Bronchial epithelial cell (primary cell): ENCODE measurements at regions not wholly inside any gene's neighbourhood (a gene's known extent, or its start where the extent isn't known, plus 50 kb on each side); places are given as distances from the start of the nearest gene placed in this dataset.
A peak's percentile ranks its signal among the peaks of the same experiment; 100 is the strongest.

Experiments used
- DNase-seq: peaks from one replicate; pipeline ENCODE4 v3.0.0-alpha.2; 2010; ENCODE audit warnings: low read depth
- FAIRE-seq: peaks from 2 replicates; lab custom pipeline; 2011; peaks lifted over from hg19 to GRCh38; lab: Jason Lieb, UNC
- H3K27me3 ChIP-seq: 2 replicates; pipeline ENCODE4 v1.5.1; 2011; ENCODE audit warnings: low read length; ENCODE audit not compliant: control insufficient read depth, insufficient read depth
- H3K36me3 ChIP-seq: 2 replicates; pipeline ENCODE4 v1.5.1; 2011; ENCODE audit warnings: low read length; ENCODE audit not compliant: control insufficient read depth, insufficient read depth
- H3K4me3 ChIP-seq: 2 replicates; pipeline ENCODE4 v1.5.1; 2011; ENCODE audit warnings: mild to moderate bottlenecking, low read depth, low read length, control low read depth
- TF ChIP-seq, protein P1 (sequence below): IDR thresholded peaks from 2 replicates; pipeline ENCODE4 v1.5.1; 2011; ENCODE audit warnings: mild to moderate bottlenecking, moderate library complexity, low read length, control low read depth, inconsistent platforms; ENCODE audit not compliant: insufficient read depth, severe bottlenecking

DNA sequence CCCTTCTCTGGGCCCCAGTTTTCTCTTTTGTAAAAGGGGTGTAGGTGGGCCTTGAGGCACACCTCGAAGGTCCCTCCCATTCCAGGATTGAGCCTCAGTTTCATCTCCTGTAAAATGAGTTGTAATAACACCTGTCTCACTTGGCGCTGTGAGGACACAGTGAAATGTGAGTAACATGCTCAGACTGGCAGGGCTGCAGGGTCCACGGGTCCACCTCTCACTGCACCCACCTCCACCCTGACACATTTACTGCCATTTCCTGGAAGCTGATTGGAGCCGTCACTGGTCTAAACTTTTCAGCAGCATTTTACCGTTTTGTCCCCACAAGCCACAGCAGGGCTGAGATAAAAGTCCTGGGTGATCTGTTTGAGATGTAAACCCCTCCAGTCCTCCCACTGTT lies 398.0 kb downstream of the PTPRU start:
- peak; percentile 26 for DNase-seq
- H3K27me3 ChIP-seq, result no peaks in the 10 kb centered on the region
- H3K36me3 ChIP-seq, result no peaks in the 10 kb centered on the region
- no peak overlapping the region for H3K4me3 ChIP-seq
- TF ChIP-seq, protein P1, sequence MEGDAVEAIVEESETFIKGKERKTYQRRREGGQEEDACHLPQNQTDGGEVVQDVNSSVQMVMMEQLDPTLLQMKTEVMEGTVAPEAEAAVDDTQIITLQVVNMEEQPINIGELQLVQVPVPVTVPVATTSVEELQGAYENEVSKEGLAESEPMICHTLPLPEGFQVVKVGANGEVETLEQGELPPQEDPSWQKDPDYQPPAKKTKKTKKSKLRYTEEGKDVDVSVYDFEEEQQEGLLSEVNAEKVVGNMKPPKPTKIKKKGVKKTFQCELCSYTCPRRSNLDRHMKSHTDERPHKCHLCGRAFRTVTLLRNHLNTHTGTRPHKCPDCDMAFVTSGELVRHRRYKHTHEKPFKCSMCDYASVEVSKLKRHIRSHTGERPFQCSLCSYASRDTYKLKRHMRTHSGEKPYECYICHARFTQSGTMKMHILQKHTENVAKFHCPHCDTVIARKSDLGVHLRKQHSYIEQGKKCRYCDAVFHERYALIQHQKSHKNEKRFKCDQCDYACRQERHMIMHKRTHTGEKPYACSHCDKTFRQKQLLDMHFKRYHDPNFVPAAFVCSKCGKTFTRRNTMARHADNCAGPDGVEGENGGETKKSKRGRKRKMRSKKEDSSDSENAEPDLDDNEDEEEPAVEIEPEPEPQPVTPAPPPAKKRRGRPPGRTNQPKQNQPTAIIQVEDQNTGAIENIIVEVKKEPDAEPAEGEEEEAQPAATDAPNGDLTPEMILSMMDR, result no peak
- FAIRE-seq, result no peak

DNA sequence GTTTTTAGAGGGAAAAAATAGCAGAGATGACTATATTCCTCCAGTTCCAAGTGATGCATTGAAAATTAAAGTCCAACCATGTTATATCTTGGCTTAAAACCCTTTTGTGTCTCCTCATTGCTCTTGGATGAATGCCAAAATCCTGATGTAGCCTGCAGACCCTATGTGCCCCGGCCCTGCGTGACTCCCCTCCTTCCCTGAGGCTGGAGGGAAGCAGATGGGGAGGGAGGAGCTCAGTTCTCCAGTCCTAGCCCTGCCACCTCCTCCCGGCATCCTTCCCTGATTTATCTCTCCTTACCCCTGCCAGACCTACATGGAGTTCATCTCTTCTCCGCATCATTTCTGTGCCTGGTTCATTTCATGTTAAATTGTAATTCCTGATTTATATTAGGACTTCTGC lies 397.4 kb downstream of the PTPRU start:
- no peak for FAIRE-seq
- H3K4me3 ChIP-seq, result no peak overlapping the region
- H3K36me3 ChIP-seq, result no peaks in the 10 kb centered on the region
- TF ChIP-seq, protein P1, result no peak
- DNase-seq, result no peak
- H3K27me3 ChIP-seq, result no peaks in the 10 kb centered on the region

DNA sequence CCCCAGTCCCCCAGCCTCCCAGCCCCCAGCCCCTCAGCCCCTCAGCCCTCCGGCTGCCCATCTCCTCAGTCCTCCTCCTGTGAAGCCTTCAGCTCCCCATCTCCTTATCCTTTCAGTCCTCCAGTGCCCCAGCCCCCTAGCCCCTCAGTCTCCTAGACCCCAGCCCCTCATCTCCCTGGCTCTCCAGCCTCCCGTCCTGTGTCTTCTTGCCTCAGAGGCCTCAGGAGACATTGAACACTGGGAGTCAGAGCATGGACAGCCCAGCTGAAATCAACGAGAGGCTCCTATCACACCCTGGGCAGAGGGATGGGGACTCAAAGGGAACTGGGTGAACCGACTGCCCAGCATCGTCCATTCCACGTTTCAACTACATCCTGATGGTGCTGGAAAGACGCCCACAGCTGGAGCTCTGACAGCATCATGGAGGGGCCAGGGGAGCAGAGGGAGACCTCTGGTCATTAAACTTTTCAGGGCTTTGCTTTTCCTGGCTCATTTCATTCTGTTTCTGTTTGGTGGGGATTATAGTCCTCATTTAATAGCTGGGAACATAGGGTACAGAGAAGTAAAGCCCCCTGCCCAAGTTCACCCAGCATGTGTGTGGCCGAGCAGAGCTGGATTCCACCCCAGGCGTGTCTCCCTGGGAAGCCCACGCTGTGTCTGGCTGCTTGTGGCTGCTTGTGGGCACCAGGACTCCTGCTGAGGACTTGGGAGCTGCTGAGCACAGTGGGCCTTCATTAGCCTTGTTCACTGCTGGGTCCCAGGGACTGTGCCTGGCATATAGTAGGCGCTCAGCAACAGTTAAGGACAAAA lies 396.7 kb downstream of the PTPRU start:
- H3K4me3 ChIP-seq, result no peak overlapping the region
- DNase-seq, result no peak
- no peaks in the 10 kb centered on the region for H3K27me3 ChIP-seq
- peak; percentile 77 for FAIRE-seq
- no peaks in the 10 kb centered on the region for H3K36me3 ChIP-seq
- TF ChIP-seq, protein P1, result no peak

DNA sequence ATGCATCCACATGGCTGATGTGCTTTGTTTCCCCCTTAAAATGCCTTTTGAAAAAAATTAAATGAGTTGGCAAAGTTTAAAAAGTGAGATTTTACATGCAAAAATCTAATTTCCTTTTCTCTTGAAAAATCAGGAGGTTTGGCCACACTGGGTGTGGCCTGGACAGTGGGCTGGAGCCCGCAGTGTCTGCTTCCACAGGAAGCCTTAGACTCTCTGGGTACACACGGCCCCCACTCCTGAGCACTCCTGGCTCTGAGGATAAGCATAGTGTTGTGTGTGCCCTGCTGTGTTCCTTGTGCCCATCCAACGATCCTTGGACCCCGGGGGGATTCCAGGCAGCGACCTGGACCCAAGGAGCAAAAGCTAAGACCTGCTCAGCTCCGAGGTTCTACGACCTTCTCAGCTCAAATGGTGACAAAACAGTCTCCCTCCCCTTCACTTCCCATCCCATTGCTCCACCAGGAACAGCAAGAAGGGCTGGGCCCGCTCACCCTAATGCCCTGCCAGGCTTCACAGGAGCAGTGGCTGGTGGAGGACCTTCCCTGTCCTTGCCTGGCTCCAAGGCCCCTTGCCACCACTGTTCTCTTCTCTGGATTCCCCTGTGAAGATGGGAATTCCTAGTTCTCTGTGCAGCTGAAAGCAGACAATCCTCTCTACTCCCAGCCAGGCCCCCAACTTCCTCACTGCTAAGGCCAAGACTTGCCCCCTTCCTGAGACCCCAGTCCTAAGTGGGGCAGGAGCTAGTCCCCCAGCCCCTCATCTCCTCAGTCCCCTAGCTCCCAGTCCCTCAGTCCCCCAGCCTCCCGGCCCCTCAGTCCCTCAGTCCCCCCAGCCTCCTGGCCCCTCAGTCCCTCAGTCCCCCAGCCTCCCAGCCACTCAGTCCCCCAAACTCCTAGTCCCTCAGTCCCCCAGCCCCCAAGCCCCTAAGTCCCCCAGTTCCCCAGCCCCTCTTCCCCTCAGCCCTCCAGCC lies 395.8 kb downstream of the PTPRU start:
- H3K4me3 ChIP-seq, result no peak overlapping the region
- no peaks in the 10 kb centered on the region for H3K27me3 ChIP-seq
- FAIRE-seq (peak; percentile 13), DNase-seq (no peak)
- H3K36me3 ChIP-seq, result no peaks in the 10 kb centered on the region
- TF ChIP-seq, protein P1, result no peak

DNA sequence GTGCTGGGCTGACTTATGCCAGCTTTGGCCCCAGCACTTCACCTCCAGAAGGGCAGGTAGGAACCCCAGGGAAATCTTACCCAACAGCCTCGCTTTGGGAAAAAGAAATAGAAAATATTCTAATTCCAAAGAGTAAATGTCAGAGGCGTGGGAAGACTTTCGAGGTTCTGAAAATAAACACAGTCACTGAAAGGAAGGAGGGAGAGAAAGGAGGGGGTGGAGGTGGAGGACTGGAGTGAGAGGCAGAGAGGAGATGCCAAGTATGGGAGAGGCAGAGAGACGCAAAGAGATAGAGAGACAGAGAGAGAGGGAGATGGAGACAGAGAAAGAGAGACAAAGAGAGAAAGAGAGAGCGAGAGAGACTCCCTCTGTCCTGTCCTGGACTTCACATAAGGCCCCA lies 395.0 kb downstream of the PTPRU start:
- DNase-seq, result no peak

More for the DNA sequence above, 395.0 kb downstream of the PTPRU start:
- H3K36me3 ChIP-seq, result no peaks in the 10 kb centered on the region
- no peak for FAIRE-seq
- TF ChIP-seq, protein P1, result no peak
- H3K4me3 ChIP-seq, result no peak overlapping the region
- no peaks in the 10 kb centered on the region for H3K27me3 ChIP-seq
